ENCODE measurements at regions not wholly inside any gene's neighbourhood (a gene's known extent, or its start where the extent isn't known, plus 50 kb on each side); places are given as distances from the start of the nearest gene placed in this dataset.

DNA sequence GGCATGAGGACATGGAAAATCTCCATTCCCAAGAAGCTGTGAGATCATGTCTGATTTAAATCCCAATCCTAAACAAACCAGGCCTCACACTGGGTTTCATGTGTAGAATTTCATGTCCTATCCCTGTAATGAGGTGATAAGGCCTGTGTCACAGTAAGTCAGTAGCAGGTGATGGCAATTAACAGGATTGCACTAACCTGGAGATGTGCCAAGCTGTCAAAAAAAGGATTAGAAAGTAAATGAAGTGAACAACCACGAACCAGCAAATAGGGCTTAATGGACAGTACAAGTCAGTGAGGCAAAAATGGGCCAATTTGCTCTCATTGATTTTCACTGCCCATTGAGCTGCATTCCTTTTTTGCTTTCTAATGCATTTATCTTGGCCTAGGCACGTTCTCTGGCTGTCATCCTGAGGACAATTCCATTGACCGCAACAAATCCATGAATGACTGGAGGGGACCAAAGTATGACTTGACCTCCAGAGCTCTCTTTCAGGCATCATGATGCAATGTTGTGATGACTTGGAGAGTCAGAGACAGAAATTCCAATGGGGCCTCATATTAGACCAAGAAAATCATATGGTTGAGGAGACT, 673.6 kb upstream of the ADGRL2 start:
- Histone ChIP-seq H3K4me3 (no peak overlapping the region), H3K27ac (peak overlapping the region; percentile 6), H3K4me1 (peaks cover 22% of the 10 kb centered on the region), H3K36me3 (no peaks in the 10 kb centered on the region), H3K27me3 (no peaks in the 10 kb centered on the region), H3K9me3 (replicated peaks) (no peaks in the 10 kb centered on the region)
- DNase-seq: peak; percentile 88 to 97

DNA sequence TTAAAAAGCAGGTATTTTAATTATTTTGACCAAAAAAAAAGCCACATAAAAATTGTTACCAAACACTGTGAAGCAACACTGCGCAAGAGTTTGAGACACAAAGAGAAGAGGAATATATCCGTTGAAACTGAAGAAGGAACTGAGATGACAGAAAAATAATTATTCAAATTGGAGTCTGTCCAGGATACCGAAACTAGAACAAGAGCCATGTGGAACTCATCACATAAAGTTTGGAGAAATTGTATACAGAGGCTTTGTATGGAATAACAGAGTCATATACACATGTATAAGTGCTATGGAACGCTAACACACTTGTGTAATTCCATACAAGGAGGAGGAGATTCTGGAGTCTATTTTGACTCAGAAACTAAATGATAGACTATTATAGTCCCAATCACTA, 675.1 kb upstream of the ADGRL2 start:
- no peaks in the 10 kb centered on the region for H3K9me3 ChIP-seq (replicated peaks)
- no peak overlapping the region for H3K4me3 ChIP-seq
- H3K27me3 ChIP-seq: no peaks in the 10 kb centered on the region
- DNase-seq: no peak
- no peak overlapping the region for H3K27ac ChIP-seq
- H3K36me3 ChIP-seq: no peaks in the 10 kb centered on the region
- peaks cover 22% of the 10 kb centered on the region for H3K4me1 ChIP-seq

- peaks cover 6% of the 10 kb centered on the region for H3K4me1 ChIP-seq
- no peaks in the 10 kb centered on the region for H3K27me3 ChIP-seq
- no peaks in the 10 kb centered on the region for H3K9me3 ChIP-seq (replicated peaks)
These were observed 679.4 kb upstream of the ADGRL2 start for GRCh38 chr1:81121306-81121705.

GRCh38 chr1:81119319-81119718, 681.4 kb upstream of the ADGRL2 start:
- Histone ChIP-seq H3K4me3 (no peak overlapping the region), H3K9me3 (replicated peaks) (no peaks in the 10 kb centered on the region), H3K27me3 (no peaks in the 10 kb centered on the region), H3K4me1 (no peaks in the 10 kb centered on the region), H3K27ac (no peak overlapping the region), H3K36me3 (no peaks in the 10 kb centered on the region)
- no peak for DNase-seq

More at GRCh38 chr1:81121306-81121705, 679.4 kb upstream of the ADGRL2 start:
- no peak overlapping the region for H3K4me3 ChIP-seq
- no peak for DNase-seq
- H3K36me3 ChIP-seq: no peaks in the 10 kb centered on the region
- no peak overlapping the region for H3K27ac ChIP-seq

- 0 out of 2 replicates have a peak, but pooled peaks cover under 1% of the 10 kb centered on the region for H3K4me1 ChIP-seq
- H3K36me3 ChIP-seq: no peaks in the 10 kb centered on the region
- DNase-seq: no peak
- no peak overlapping the region for H3K27ac ChIP-seq
- H3K9me3 ChIP-seq (replicated peaks): no peaks in the 10 kb centered on the region
- H3K4me3 ChIP-seq: no peak overlapping the region
- H3K27me3 ChIP-seq: no peaks in the 10 kb centered on the region
These were observed 682.2 kb upstream of the ADGRL2 start for GRCh38 chr1:81118550-81118949.

- Histone ChIP-seq H3K27me3 (no peaks in the 10 kb centered on the region), H3K27ac (no peak overlapping the region), H3K36me3 (no peaks in the 10 kb centered on the region), H3K4me1 (0 out of 2 replicates have a peak, but pooled peaks cover 4% of the 10 kb centered on the region), H3K4me3 (no peak overlapping the region), H3K9me3 (replicated peaks) (no peaks in the 10 kb centered on the region)
- no peak for DNase-seq
These were observed 685.3 kb upstream of the ADGRL2 start for GRCh38 chr1:81115422-81115821.

GRCh38 chr1:81114191-81114590, 686.5 kb upstream of the ADGRL2 start:
- Histone ChIP-seq H3K27me3 (no peaks in the 10 kb centered on the region), H3K4me3 (no peak overlapping the region), H3K9me3 (replicated peaks) (no peaks in the 10 kb centered on the region), H3K27ac (no peak overlapping the region), H3K4me1 (0 out of 2 replicates have a peak, but pooled peaks cover 4% of the 10 kb centered on the region), H3K36me3 (no peaks in the 10 kb centered on the region)
- no peak for DNase-seq

DNA sequence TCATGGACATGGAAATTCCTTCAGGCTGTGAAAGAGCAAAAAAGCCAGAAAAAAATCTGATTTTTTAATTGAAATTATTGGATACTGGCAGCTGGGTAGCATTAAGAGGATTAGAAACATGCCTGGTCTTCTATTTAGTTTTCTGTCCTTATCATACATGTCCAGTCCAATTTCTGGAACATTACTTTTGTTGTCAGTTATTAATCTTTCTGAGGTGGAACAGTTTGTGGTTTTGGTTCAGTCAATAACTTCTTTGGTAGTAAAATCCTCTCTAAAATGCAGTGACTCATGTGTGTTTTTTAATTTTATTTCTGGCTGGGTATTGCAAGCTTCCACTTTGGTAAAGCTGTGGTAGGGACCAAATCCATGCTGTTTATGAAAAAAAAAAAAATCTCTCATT, 687.0 kb upstream of the ADGRL2 start:
- H3K27me3 ChIP-seq: no peaks in the 10 kb centered on the region
- no peak for DNase-seq
- no peak overlapping the region for H3K4me3 ChIP-seq
- H3K27ac ChIP-seq: no peak overlapping the region
- no peaks in the 10 kb centered on the region for H3K9me3 ChIP-seq (replicated peaks)
- no peaks in the 10 kb centered on the region for H3K36me3 ChIP-seq
- 0 out of 2 replicates have a peak, but pooled peaks cover 4% of the 10 kb centered on the region for H3K4me1 ChIP-seq

DNA sequence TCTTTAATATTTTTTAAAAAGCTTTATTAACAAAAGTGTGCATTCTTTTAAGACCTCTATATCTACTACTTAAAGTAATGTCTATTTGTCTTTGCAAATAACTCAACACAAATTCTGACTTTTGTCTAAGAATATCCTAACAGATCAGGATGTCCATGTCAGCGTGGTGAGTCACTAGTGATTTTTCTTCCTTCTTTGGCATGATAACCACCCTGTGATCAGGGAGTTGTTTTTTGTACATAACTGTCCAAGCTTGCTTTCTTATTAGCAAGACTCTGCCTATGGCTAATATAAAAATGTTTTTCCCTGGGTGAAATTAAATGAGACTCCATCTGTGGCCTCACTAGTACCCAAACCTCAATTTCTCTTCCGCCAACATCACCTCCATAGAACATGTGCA, 688.9 kb upstream of the ADGRL2 start:
- Histone ChIP-seq H3K27ac (no peak overlapping the region), H3K9me3 (replicated peaks) (no peaks in the 10 kb centered on the region), H3K36me3 (no peaks in the 10 kb centered on the region), H3K4me1 (0 out of 2 replicates have a peak, but pooled peaks cover 4% of the 10 kb centered on the region), H3K27me3 (no peaks in the 10 kb centered on the region), H3K4me3 (no peak overlapping the region)
- no peak for DNase-seq

GRCh38 chr1:81109038-81109437, 691.7 kb upstream of the ADGRL2 start:
- no peaks in the 10 kb centered on the region for H3K9me3 ChIP-seq (replicated peaks)
- 0 out of 2 replicates have a peak, but pooled peaks cover 4% of the 10 kb centered on the region for H3K4me1 ChIP-seq
- H3K36me3 ChIP-seq: no peaks in the 10 kb centered on the region
- H3K27me3 ChIP-seq: no peaks in the 10 kb centered on the region
- H3K27ac ChIP-seq: no peak overlapping the region
- no peak for DNase-seq
- H3K4me3 ChIP-seq: no peak overlapping the region

- Histone ChIP-seq H3K9me3 (replicated peaks) (no peaks in the 10 kb centered on the region; the same call in 1 of the 2 replicates), H3K4me3 (no peak overlapping the region), H3K27ac (no peak overlapping the region), H3K4me1 (no peaks in the 10 kb centered on the region), H3K27me3 (no peaks in the 10 kb centered on the region), H3K36me3 (no peaks in the 10 kb centered on the region)
- no peak for DNase-seq
These were observed 702.9 kb upstream of the ADGRL2 start for GRCh38 chr1:81097860-81098259.

- DNase-seq: no peak
- H3K36me3 ChIP-seq: no peaks in the 10 kb centered on the region; the same call in 1 of the 2 replicates
- H3K27ac ChIP-seq: no peak overlapping the region
- no peak overlapping the region for H3K4me3 ChIP-seq
- H3K9me3 ChIP-seq (replicated peaks): no peaks in the 10 kb centered on the region
- H3K27me3 ChIP-seq: no peaks in the 10 kb centered on the region
- 0 out of 2 replicates have a peak, but pooled peaks cover 5% of the 10 kb centered on the region for H3K4me1 ChIP-seq
These were observed 727.2 kb upstream of the ADGRL2 start for GRCh38 chr1:81073580-81073979.

DNA sequence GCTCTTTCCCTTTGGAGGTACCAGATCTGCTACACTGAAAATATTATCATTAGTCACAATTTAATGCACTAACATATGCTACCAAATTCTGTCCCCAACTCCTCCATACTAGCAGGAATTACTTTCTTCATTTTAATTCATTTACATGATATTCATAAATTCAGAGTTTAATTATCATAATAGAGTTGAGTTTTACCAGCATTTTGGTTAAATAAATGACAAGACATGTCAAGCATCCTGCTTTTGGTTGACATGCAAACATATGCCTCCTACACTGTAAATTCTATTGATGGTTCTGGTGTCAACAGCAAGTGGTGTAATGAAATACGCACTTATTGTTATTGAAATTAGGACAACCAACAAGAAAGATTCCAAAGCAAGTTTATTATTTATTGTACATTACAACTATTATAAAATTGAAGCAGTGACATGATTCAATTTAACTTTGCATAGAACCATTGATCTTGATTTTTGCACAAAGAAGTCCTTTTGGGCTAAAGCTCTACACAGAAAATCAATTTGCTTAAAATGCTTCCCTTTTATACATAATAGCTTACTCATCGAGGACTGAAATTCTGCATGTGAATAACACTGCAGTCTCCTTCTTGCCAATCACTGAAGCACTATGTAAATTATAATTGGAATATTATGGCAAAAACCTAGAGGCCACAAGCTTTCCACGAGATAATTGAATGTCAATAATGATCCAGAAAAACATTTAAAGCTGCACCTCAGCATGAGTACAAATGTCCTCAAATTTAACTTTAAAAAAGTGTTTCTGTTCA, 728.6 kb upstream of the ADGRL2 start:
- DNase-seq: no peak
- H3K27ac ChIP-seq: no peak overlapping the region
- no peaks in the 10 kb centered on the region; the same call in 1 of the 2 replicates for H3K9me3 ChIP-seq (replicated peaks)

DNA sequence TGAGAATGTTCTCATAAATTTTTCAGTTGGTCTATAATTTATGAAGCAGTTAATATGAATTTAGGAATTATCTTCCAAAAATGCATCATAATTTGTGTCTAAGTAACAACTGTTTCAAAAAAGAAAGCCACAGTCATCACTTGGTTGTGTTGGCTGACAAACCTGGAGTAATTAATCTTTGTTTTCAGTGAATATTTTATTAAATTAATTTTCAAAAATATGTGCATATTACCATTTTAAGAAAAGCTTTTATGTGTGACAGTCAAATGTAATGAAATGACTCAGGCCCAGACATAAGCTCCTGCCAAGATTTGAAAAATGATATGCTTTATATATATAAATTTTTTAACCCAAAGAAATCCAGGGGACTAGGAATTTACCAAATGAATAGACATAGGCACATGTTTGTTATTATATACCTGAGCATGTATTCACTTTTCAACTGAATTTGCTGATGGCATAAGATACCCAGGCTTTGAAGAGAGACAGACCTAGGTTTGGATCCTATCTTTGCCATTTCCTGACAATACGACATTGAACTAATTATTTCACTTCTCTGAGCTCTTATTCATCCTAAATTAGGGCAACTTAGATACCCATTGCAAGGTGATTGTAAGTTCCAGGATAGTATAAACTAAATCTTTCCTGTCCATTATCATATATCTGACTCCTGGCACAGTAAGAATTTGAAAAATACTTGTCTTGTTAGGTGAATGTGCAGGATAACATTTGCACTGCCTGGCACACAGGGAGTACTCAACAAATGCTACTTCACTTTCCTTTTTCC, 729.5 kb upstream of the ADGRL2 start:
- no peak overlapping the region for H3K4me3 ChIP-seq
- no peaks in the 10 kb centered on the region for H3K27me3 ChIP-seq
- no peak overlapping the region for H3K27ac ChIP-seq
- H3K36me3 ChIP-seq: no peaks in the 10 kb centered on the region; the same call in 1 of the 2 replicates
- no peak for DNase-seq
- H3K9me3 ChIP-seq (replicated peaks): no peaks in the 10 kb centered on the region; the same call in 1 of the 2 replicates
- 0 out of 2 replicates have a peak, but pooled peaks cover 5% of the 10 kb centered on the region for H3K4me1 ChIP-seq

More for the DNA sequence above, 728.6 kb upstream of the ADGRL2 start:
- H3K27me3 ChIP-seq: no peaks in the 10 kb centered on the region
- no peak overlapping the region for H3K4me3 ChIP-seq
- H3K4me1 ChIP-seq: 0 out of 2 replicates have a peak, but pooled peaks cover 5% of the 10 kb centered on the region
- no peaks in the 10 kb centered on the region; the same call in 1 of the 2 replicates for H3K36me3 ChIP-seq
